HEK293 (cell line): ENCODE measurements at regions not wholly inside any gene's neighbourhood (a gene's known extent, or its start where the extent isn't known, plus 50 kb on each side); places are given as distances from the start of the nearest gene placed in this dataset.

Experiments used
- CTCF ChIP-seq: fragments of 450-650 bp; formaldehyde crosslinking; IDR thresholded peaks from 2 replicates; pipeline ENCODE4 v1.5.1; 2016; ENCODE audit warnings: missing biosample characterization, missing genetic modification characterization
- REST ChIP-seq: fragments of 450-650 bp; formaldehyde crosslinking; IDR thresholded peaks from 2 replicates; pipeline ENCODE4 v1.5.1; 2016; ENCODE audit warnings: missing biosample characterization, missing genetic modification characterization
- SCRT2 ChIP-seq: fragments of 450-650 bp; formaldehyde crosslinking; IDR thresholded peaks from 2 replicates; pipeline ENCODE4 v1.5.1; 2016; ENCODE audit warnings: missing biosample characterization, missing genetic modification characterization
- SP2 ChIP-seq: fragments of 450-650 bp; formaldehyde crosslinking; IDR thresholded peaks from 2 replicates; pipeline ENCODE4 v1.5.1; 2016; ENCODE audit warnings: missing biosample characterization, missing genetic modification characterization
- ZNF23 ChIP-seq: fragments of 450-650 bp; formaldehyde crosslinking; IDR thresholded peaks from 2 replicates; pipeline ENCODE4 v1.5.1; 2016; ENCODE audit warnings: missing biosample characterization, missing genetic modification characterization, borderline replicate concordance
- ZNF239 ChIP-seq: fragments of 450-650 bp; formaldehyde crosslinking; IDR thresholded peaks from 2 replicates; pipeline ENCODE4 v1.5.1; 2016; ENCODE audit warnings: missing biosample characterization, missing genetic modification characterization
- ZNF248 ChIP-seq: fragments of 450-650 bp; formaldehyde crosslinking; IDR thresholded peaks from 2 replicates; pipeline ENCODE4 v1.5.1; 2017; ENCODE audit warnings: missing biosample characterization, missing genetic modification characterization
- ZNF324 ChIP-seq: fragments of 450-650 bp; formaldehyde crosslinking; IDR thresholded peaks from 2 replicates; pipeline ENCODE4 v1.5.1; 2016; ENCODE audit warnings: missing biosample characterization, missing genetic modification characterization
- ZNF350 ChIP-seq: fragments of 450-650 bp; formaldehyde crosslinking; IDR thresholded peaks from 2 replicates; pipeline ENCODE4 v1.5.0; 2017; ENCODE audit warnings: missing biosample characterization, mild to moderate bottlenecking, missing genetic modification characterization
- ZNF362 ChIP-seq: fragments of 450-650 bp; formaldehyde crosslinking; IDR thresholded peaks from 2 replicates; pipeline ENCODE4 v1.5.1; 2016; ENCODE audit warnings: missing biosample characterization, missing genetic modification characterization
- ZNF777 ChIP-seq: fragments of 450-650 bp; formaldehyde crosslinking; IDR thresholded peaks from 2 replicates; pipeline ENCODE4 v1.5.1; 2017; ENCODE audit warnings: missing biosample characterization, missing genetic modification characterization, borderline replicate concordance
- TF ChIP-seq, protein P1 (sequence below): fragments of 450-650 bp; formaldehyde crosslinking; IDR thresholded peaks from 2 replicates; pipeline ENCODE4; 2016; ENCODE audit warnings: missing biosample characterization, missing genetic modification characterization

GRCh38 chr2:196439760-196440159 is 199.8 kb upstream of the CCDC150 start:
- TF ChIP-seq CTCF (no peak), ZNF350 (no peak), REST (no peak), ZNF777 (tag by site-specific recombination) (no peak), SP2 (tag by site-specific recombination) (no peak), ZNF324 (tag by site-specific recombination) (no peak), ZNF239 (tag by site-specific recombination) (no peak), ZNF23 (tag by site-specific recombination) (no peak), ZNF362 (tag by site-specific recombination) (no peak), SCRT2 (tag by site-specific recombination) (no peak), ZNF248 (no peak)
- TF ChIP-seq, protein P1, sequence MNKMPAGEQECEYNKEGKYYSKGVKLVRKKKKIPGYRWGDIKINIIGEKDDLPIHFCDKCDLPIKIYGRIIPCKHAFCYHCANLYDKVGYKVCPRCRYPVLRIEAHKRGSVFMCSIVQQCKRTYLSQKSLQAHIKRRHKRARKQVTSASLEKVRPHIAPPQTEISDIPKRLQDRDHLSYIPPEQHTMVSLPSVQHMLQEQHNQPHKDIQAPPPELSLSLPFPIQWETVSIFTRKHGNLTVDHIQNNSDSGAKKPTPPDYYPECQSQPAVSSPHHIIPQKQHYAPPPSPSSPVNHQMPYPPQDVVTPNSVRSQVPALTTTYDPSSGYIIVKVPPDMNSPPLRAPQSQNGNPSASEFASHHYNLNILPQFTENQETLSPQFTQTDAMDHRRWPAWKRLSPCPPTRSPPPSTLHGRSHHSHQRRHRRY (tag by site-specific recombination), result no peak
